ENCODE measurements at regions not wholly inside any gene's neighbourhood (a gene's known extent, or its start where the extent isn't known, plus 50 kb on each side); places are given as distances from the start of the nearest gene placed in this dataset.

GRCh38 chr2:2848621-2849333, 517.7 kb upstream of the MYT1L start:
- TF ChIP-seq POLR2A (IDR thresholded peaks at IDR 0.05): no peak
- TF ChIP-seq POLR2AphosphoS5 (IDR thresholded peaks at IDR 0.05): no peak
- H3K4me1 ChIP-seq: peaks cover 0 to 11% (median 8%) of the 10 kb centered on the region in 4 donors
- intact Hi-C loops (cut with DNase I): loop anchor here (10.0 kb wide), 1 partner anchor 184 kb away; no protein-coding TSS in a partner anchor
- no peak overlapping the region for H3K27ac ChIP-seq
- H3K27me3 ChIP-seq: no peaks in the 10 kb centered on the region
- H3K4me3 ChIP-seq: no peak overlapping the region
- 60 to 62% methylated on average over 5 to 6 of the region's 6 CpGs for WGBS, 2 donors
- H3K36me3 ChIP-seq: no peaks in the 10 kb centered on the region
- DNase-seq: no peak
- H3K9me3 ChIP-seq: no peaks in the 10 kb centered on the region

GRCh38 chr2:2848198-2848597, 517.1 kb upstream of the MYT1L start:
- DNase-seq: no peak
- Histone ChIP-seq H3K4me3 (no peak overlapping the region), H3K27me3 (no peaks in the 10 kb centered on the region), H3K9me3 (no peaks in the 10 kb centered on the region), H3K27ac (no peak overlapping the region), H3K36me3 (no peaks in the 10 kb centered on the region), H3K4me1 (peaks cover 0 to 11% (median 8%) of the 10 kb centered on the region in 4 donors)
- 84 to 90% methylated on average over 6 of the region's 6 CpGs for WGBS, 2 donors
- intact Hi-C loops (cut with DNase I): loop anchor here (10.0 kb wide), 1 partner anchor 183 kb away; no protein-coding TSS in a partner anchor
- no peak for TF ChIP-seq CTCF (IDR thresholded peaks at IDR 0.05)
- no peak for TF ChIP-seq EP300 (IDR thresholded peaks at IDR 0.05)
- no peak for TF ChIP-seq POLR2AphosphoS5 (IDR thresholded peaks at IDR 0.05)
- TF ChIP-seq POLR2A (IDR thresholded peaks at IDR 0.05): no peak

- peaks cover 0 to 11% (median 8%) of the 10 kb centered on the region in 4 donors for H3K4me1 ChIP-seq
- intact Hi-C loops (cut with DNase I): loop anchor here (10.0 kb wide), 1 partner anchor 182 kb away; no protein-coding TSS in a partner anchor
- no peaks in the 10 kb centered on the region for H3K27me3 ChIP-seq
- no peaks in the 10 kb centered on the region for H3K9me3 ChIP-seq
- H3K27ac ChIP-seq: no peak overlapping the region
- no peak for DNase-seq
- 57 to 69% methylated on average over 5 of the region's 5 CpGs for WGBS, 2 donors
- no peak overlapping the region for H3K4me3 ChIP-seq
- no peak for TF ChIP-seq POLR2AphosphoS5 (IDR thresholded peaks at IDR 0.05)
- no peak for TF ChIP-seq CTCF (IDR thresholded peaks at IDR 0.05)
- TF ChIP-seq EP300 (IDR thresholded peaks at IDR 0.05): no peak
- no peak for TF ChIP-seq POLR2A (IDR thresholded peaks at IDR 0.05)
- H3K36me3 ChIP-seq: no peaks in the 10 kb centered on the region
Measured at GRCh38 chr2:2847209-2847676, 516.2 kb upstream of the MYT1L start.

- 51 to 62% methylated on average over 17 of the region's 17 CpGs for WGBS, 2 donors
- TF ChIP-seq CTCF (IDR thresholded peaks at IDR 0.05) (no peak), EP300 (IDR thresholded peaks at IDR 0.05) (no peak), POLR2A (IDR thresholded peaks at IDR 0.05) (no peak), POLR2AphosphoS5 (IDR thresholded peaks at IDR 0.05) (peak in 1 of 4 donors; percentile 21)
- Histone ChIP-seq H3K9me3 (no peaks in the 10 kb centered on the region), H3K4me3 (no peak overlapping the region), H3K27ac (no peak overlapping the region), H3K27me3 (no peaks in the 10 kb centered on the region), H3K36me3 (no peaks in the 10 kb centered on the region), H3K4me1 (peaks cover 0 to 11% (median 8%) of the 10 kb centered on the region in 4 donors)
- DNase-seq: peak; percentile 76
- intact Hi-C loops (cut with DNase I): loop anchor here (10.0 kb wide), 1 partner anchor 182 kb away; no protein-coding TSS in a partner anchor
Measured at GRCh38 chr2:2846332-2847208, 515.5 kb upstream of the MYT1L start.

Data from sigmoid colon (tissue), 6 donors.